ENCODE measurements at regions not wholly inside any gene's neighbourhood (a gene's known extent, or its start where the extent isn't known, plus 50 kb on each side); places are given as distances from the start of the nearest gene placed in this dataset.

DNA sequence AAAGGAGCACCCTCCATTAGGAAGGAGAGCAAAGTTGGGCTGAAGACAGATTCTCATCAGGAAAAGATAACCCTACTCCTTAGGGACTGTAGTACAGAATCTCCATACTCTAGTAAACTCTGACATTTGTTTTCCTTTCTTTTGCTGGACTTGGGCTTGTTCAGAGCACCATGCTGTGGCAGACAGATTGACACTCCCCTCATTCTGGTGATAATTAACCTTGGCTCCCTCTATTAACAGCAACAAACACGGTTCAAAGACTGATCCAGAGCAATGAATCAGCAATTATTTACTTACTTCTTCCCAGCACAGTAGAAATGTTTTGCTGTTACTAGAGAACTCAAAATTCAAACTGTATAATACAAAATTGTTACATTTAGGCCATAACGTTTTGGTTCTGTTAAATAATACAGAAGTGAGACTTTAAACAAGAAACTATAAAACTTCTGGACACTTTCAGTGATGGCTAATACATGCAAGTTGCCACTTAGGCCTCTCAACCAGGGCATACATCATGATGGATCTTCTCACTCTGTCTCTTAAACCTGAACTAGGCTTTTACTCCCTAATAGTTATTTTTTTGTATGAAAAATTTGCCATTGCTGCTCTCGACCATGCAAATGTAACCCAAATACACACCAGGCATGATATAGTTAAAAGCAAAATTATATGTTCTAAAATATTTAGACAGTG, 639.0 kb downstream of the IPMK start:
- Histone ChIP-seq H3K36me3 (replicated peaks; ENCODE audit: low read depth, low read length) (no peaks in the 10 kb centered on the region), H3K9me3 (ENCODE audit: insufficient read depth, low read length) (no peaks in the 10 kb centered on the region), H3K79me2 (ENCODE audit: low read length) (no peaks in the 10 kb centered on the region), H3K4me3 (ENCODE audit: low read length) (no peak overlapping the region), H3K9ac (ENCODE audit: low read length) (no peak overlapping the region), H4K20me1 (ENCODE audit: insufficient read depth, low read length) (no peaks in the 10 kb centered on the region), H2AFZ (ENCODE audit: low read depth, low read length) (no peak overlapping the region), H3K4me2 (ENCODE audit: low read length) (no peak overlapping the region), H3K27ac (ENCODE audit: low read length) (no peak overlapping the region), H3K27me3 (ENCODE audit: low read depth, low read length) (no peaks in the 10 kb centered on the region), H3K4me1 (ENCODE audit: low read length) (no peaks in the 10 kb centered on the region)
- TF ChIP-seq EZH2phosphoT487 (IDR thresholded peaks at IDR 0.05; ENCODE audit: low read depth) (no peak), CTCF (IDR thresholded peaks at IDR 0.05; ENCODE audit: low read depth, low read length) (no peak)

- H3K9ac ChIP-seq (ENCODE audit: low read length) = no peak overlapping the region
- no peak overlapping the region for H3K27ac ChIP-seq (ENCODE audit: low read length)
- H2AFZ ChIP-seq (ENCODE audit: low read depth, low read length) = no peak overlapping the region
- no peaks in the 10 kb centered on the region for H3K79me2 ChIP-seq (ENCODE audit: low read length)
- no peaks in the 10 kb centered on the region for H4K20me1 ChIP-seq (ENCODE audit: insufficient read depth, low read length)
- no peak overlapping the region for H3K4me3 ChIP-seq (ENCODE audit: low read length)
- H3K4me1 ChIP-seq (ENCODE audit: low read length) = no peaks in the 10 kb centered on the region
- no peaks in the 10 kb centered on the region for H3K36me3 ChIP-seq (replicated peaks; ENCODE audit: low read depth, low read length)
- H3K4me2 ChIP-seq (ENCODE audit: low read length) = no peak overlapping the region
- H3K9me3 ChIP-seq (ENCODE audit: insufficient read depth, low read length) = no peaks in the 10 kb centered on the region
- no peaks in the 10 kb centered on the region for H3K27me3 ChIP-seq (ENCODE audit: low read depth, low read length)
- TF ChIP-seq CTCF (IDR thresholded peaks at IDR 0.05; ENCODE audit: low read depth, low read length) (no peak), EZH2phosphoT487 (IDR thresholded peaks at IDR 0.05; ENCODE audit: low read depth) (no peak)
Observed at GRCh38 chr10:57627642-57628178, 640.0 kb downstream of the IPMK start.

DNA sequence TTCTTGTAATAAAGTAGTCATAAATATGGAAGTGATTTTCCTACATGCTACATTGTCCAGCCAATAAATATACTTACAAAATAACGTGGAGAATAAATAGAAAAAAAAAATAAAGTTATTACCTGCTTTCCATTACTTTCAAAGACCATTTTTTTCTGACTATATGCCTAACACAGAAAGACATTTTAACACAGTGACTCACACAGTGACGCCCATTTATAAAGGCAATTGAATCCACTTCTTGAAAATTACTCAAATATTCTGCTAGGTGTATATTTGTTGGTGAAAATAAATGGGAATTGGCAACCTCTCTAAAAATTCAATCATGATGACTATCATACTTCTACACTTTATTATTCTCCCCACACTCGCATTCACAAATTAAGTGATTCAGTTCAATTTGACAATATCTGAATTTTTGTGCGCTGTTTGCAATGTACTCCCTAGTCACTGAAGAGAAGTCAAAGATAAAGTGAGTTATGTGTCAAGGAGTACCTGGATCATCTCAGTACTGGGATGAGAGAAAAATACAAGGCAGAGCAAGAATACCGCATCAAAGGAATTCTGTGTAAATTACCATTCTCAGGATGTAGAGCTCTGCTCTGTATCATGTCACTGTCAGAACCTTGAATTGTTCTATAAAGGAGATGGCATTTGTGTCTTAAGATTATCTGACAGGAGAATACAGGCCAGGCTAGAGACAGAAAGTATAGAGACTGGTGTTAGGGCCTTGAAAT, 642.7 kb downstream of the IPMK start:
- no peak for TF ChIP-seq EZH2phosphoT487 (IDR thresholded peaks at IDR 0.05; ENCODE audit: low read depth)
- H3K27ac ChIP-seq (ENCODE audit: low read length) = no peak overlapping the region
- H3K4me1 ChIP-seq (ENCODE audit: low read length) = no peaks in the 10 kb centered on the region
- no peak overlapping the region for H2AFZ ChIP-seq (ENCODE audit: low read depth, low read length)
- no peak overlapping the region for H3K4me2 ChIP-seq (ENCODE audit: low read length)
- H3K36me3 ChIP-seq (replicated peaks; ENCODE audit: low read depth, low read length) = no peaks in the 10 kb centered on the region
- H4K20me1 ChIP-seq (ENCODE audit: insufficient read depth, low read length) = no peaks in the 10 kb centered on the region
- no peak overlapping the region for H3K4me3 ChIP-seq (ENCODE audit: low read length)
- no peaks in the 10 kb centered on the region for H3K9me3 ChIP-seq (ENCODE audit: insufficient read depth, low read length)
- no peak overlapping the region for H3K9ac ChIP-seq (ENCODE audit: low read length)
- H3K27me3 ChIP-seq (ENCODE audit: low read depth, low read length) = no peaks in the 10 kb centered on the region
- no peaks in the 10 kb centered on the region for H3K79me2 ChIP-seq (ENCODE audit: low read length)

GRCh38 chr10:57624066-57624465, 643.6 kb downstream of the IPMK start:
- H3K9me3 ChIP-seq (ENCODE audit: insufficient read depth, low read length) = no peaks in the 10 kb centered on the region

More at GRCh38 chr10:57624066-57624465, 643.6 kb downstream of the IPMK start:
- H3K36me3 ChIP-seq (replicated peaks; ENCODE audit: low read depth, low read length) = no peaks in the 10 kb centered on the region
- no peak overlapping the region for H3K9ac ChIP-seq (ENCODE audit: low read length)
- no peak overlapping the region for H3K4me3 ChIP-seq (ENCODE audit: low read length)
- H3K27me3 ChIP-seq (ENCODE audit: low read depth, low read length) = no peaks in the 10 kb centered on the region
- no peak overlapping the region for H3K27ac ChIP-seq (ENCODE audit: low read length)
- no peaks in the 10 kb centered on the region for H4K20me1 ChIP-seq (ENCODE audit: insufficient read depth, low read length)
- H3K4me2 ChIP-seq (ENCODE audit: low read length) = no peak overlapping the region
- no peak overlapping the region for H2AFZ ChIP-seq (ENCODE audit: low read depth, low read length)
- no peaks in the 10 kb centered on the region for H3K79me2 ChIP-seq (ENCODE audit: low read length)
- H3K4me1 ChIP-seq (ENCODE audit: low read length) = no peaks in the 10 kb centered on the region
- no peak for TF ChIP-seq CTCF (IDR thresholded peaks at IDR 0.05; ENCODE audit: low read depth, low read length)
- no peak for TF ChIP-seq EZH2phosphoT487 (IDR thresholded peaks at IDR 0.05; ENCODE audit: low read depth)

Measured in OCI-LY3 (cell line).